GM23248 (cell line): ENCODE measurements at regions not wholly inside any gene's neighbourhood (a gene's known extent, or its start where the extent isn't known, plus 50 kb on each side); places are given as distances from the start of the nearest gene placed in this dataset.

Experiments
- DNase-seq: peaks from one replicate; pipeline ENCODE4 v3.0.0-alpha.2; 2015
- H2AFZ ChIP-seq: fragments of 200-600 bp; sonication (generic); 2 replicates; pipeline ENCODE4 v1.6.1; 2016; ENCODE audit warnings: antibody characterized with exemption
- H3F3A ChIP-seq: fragments of 200-600 bp; sonication (generic); 2 replicates; pipeline ENCODE4 v1.6.1; 2016; ENCODE audit warnings: mild to moderate bottlenecking, antibody characterized with exemption, mixed run types; ENCODE audit not compliant: insufficient read depth
- H3K27ac ChIP-seq: fragments of 200-600 bp; sonication (generic); 2 replicates; pipeline ENCODE4 v1.5.1; 2016; ENCODE audit warnings: mild to moderate bottlenecking
- H3K27me3 ChIP-seq: fragments of 200-600 bp; sonication (generic); replicated peaks from 2 replicates; pipeline ENCODE4 v1.6.1; 2016; ENCODE audit warnings: mild to moderate bottlenecking; ENCODE audit not compliant: insufficient read depth
- H3K36me3 ChIP-seq: fragments of 200-600 bp; sonication (generic); 2 replicates; pipeline ENCODE4 v1.6.1; 2016; ENCODE audit warnings: low read depth, mild to moderate bottlenecking
- H3K4me1 ChIP-seq: fragments of 200-600 bp; sonication (generic); 2 replicates; pipeline ENCODE4 v1.6.1; 2016; ENCODE audit warnings: mild to moderate bottlenecking; ENCODE audit not compliant: insufficient read depth
- H3K4me2 ChIP-seq: fragments of 200-600 bp; sonication (generic); one replicate; pipeline ENCODE4 v1.6.1; 2016; ENCODE audit warnings: mild to moderate bottlenecking; ENCODE audit not compliant: unreplicated experiment
- H3K4me3 ChIP-seq: fragments of 200-600 bp; sonication (generic); 2 replicates; pipeline ENCODE4 v1.5.1; 2016; ENCODE audit warnings: mild to moderate bottlenecking
- H3K79me2 ChIP-seq: fragments of 200-600 bp; sonication (generic); 2 replicates; pipeline ENCODE4 v1.6.1; 2016; ENCODE audit warnings: mild to moderate bottlenecking; ENCODE audit not compliant: insufficient read depth
- H3K9ac ChIP-seq: fragments of 200-600 bp; sonication (generic); 2 replicates; pipeline ENCODE4 v1.6.1; 2016; ENCODE audit warnings: mild to moderate bottlenecking
- H3K9me2 ChIP-seq: fragments of 200-600 bp; sonication (generic); 2 replicates; pipeline ENCODE4 v1.6.1; 2016; ENCODE audit warnings: mixed run types, mild to moderate bottlenecking, moderate library complexity; ENCODE audit not compliant: insufficient read depth
- H3K9me3 ChIP-seq: fragments of 200-600 bp; sonication (generic); one replicate; pipeline ENCODE4 v1.6.1; 2017; ENCODE audit warnings: low read depth
- H4K20me1 ChIP-seq: fragments of 200-600 bp; sonication (generic); 2 replicates; pipeline ENCODE4 v1.6.0; 2016; ENCODE audit not compliant: insufficient read depth
- EZH2 ChIP-seq: fragments of 200-600 bp; sonication (generic); IDR thresholded peaks from 2 replicates; pipeline ENCODE4 v1.6.1; 2018; ENCODE audit warnings: antibody characterized with exemption, mild to moderate bottlenecking; ENCODE audit not compliant: insufficient read depth, poor library complexity, severe bottlenecking
- EZH2phosphoT487 ChIP-seq: fragments of 200-600 bp; sonication (generic); IDR thresholded peaks from 2 replicates; pipeline ENCODE4 v1.6.1; 2018; ENCODE audit warnings: antibody characterized with exemption, moderate library complexity, mild to moderate bottlenecking, low read depth; ENCODE audit not compliant: insufficient read depth
- WGBS, 2 experiments: methylation state at CpG; one replicate each; pipeline ENCODE4 v1.1.6; 2015 to 2017; ENCODE audit warnings: low lambda C conversion rate in 2 of 2, low coverage in 1 of 2; ENCODE audit errors: missing lambda C conversion rate in 2 of 2; 5-methylcytosine and 5-hydroxymethylcytosine counted together
- in situ Hi-C: fragments of 300-500 bp; cut with MboI; formaldehyde crosslinking; loops from 2 replicates; pipeline ENCODE4 v1.15.0; 2020

- no peaks in the 10 kb centered on the region for H3K4me1 ChIP-seq
- no peaks in the 10 kb centered on the region for H3K9me2 ChIP-seq
- H3K4me3 ChIP-seq: no peak overlapping the region
- in situ Hi-C loops: loop anchor here (10.0 kb wide), 1 partner anchor 172 kb away; no protein-coding TSS in a partner anchor
- no peaks in the 10 kb centered on the region for H3K9me3 ChIP-seq
- H2AFZ ChIP-seq: no peak overlapping the region
- peaks cover 20% of the 10 kb centered on the region; the same call in 1 of the 2 replicates for H3K36me3 ChIP-seq
- H3K27ac ChIP-seq: no peak overlapping the region
- H4K20me1 ChIP-seq: no peaks in the 10 kb centered on the region
- H3K79me2 ChIP-seq: peaks cover 31% of the 10 kb centered on the region
- H3K4me2 ChIP-seq: no peak overlapping the region
- H3F3A ChIP-seq: peaks cover 14% of the 10 kb centered on the region
- no peak for DNase-seq
- no peak overlapping the region for H3K9ac ChIP-seq
- TF ChIP-seq EZH2: no peak
- TF ChIP-seq EZH2phosphoT487: no peak
- 90 to 95% methylated on average over 9 of the region's 9 CpGs for WGBS, 2 experiments
- no peaks in the 10 kb centered on the region for H3K27me3 ChIP-seq
Observed at GRCh38 chr17:77496831-77497577, 356.2 kb downstream of the SEC14L1 start.

DNA sequence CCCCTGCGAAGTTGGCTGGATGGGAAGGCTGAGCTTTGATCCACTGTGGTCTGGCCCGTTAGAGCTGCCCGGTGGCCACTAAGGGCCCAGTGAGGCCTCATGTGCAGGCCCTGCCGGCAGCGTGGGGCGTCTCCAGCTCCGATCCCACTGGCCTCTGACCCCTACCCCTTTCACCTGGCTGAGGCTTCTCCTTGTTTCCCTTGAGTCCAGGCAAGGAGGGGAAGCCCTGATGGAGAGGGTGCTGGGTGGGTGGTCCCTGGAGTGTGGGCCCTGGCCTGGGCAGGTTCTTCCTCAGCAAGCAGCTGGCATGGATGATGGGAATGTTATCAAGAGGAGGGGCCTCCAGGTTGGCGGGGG is 356.8 kb downstream of the SEC14L1 start:
- peaks cover 20% of the 10 kb centered on the region; the same call in 1 of the 2 replicates for H3K36me3 ChIP-seq
- TF ChIP-seq EZH2phosphoT487: no peak
- TF ChIP-seq EZH2: no peak
- no peaks in the 10 kb centered on the region for H3K9me3 ChIP-seq

GRCh38 chr17:77498091-77498741 is 357.4 kb downstream of the SEC14L1 start:
- in situ Hi-C loops: loop anchor here (10.0 kb wide), 1 partner anchor 173 kb away; no protein-coding TSS in a partner anchor
- no peak overlapping the region for H3K4me3 ChIP-seq
- H3K27ac ChIP-seq: no peak overlapping the region
- H3K9me3 ChIP-seq: no peaks in the 10 kb centered on the region
- no peaks in the 10 kb centered on the region for H4K20me1 ChIP-seq
- 86 to 88% methylated on average over 4 to 25 of the region's 25 CpGs for WGBS, 2 experiments
- no peak for DNase-seq
- H3K36me3 ChIP-seq: peaks cover 20% of the 10 kb centered on the region; the same call in 1 of the 2 replicates
- H3K27me3 ChIP-seq: no peaks in the 10 kb centered on the region
- H2AFZ ChIP-seq: no peak overlapping the region
- H3K9me2 ChIP-seq: no peaks in the 10 kb centered on the region
- TF ChIP-seq EZH2phosphoT487 (no peak), EZH2 (no peak)
- peaks cover 16% of the 10 kb centered on the region for H3F3A ChIP-seq
- H3K79me2 ChIP-seq: peaks cover 19% of the 10 kb centered on the region; the same call in 1 of the 2 replicates
- no peak overlapping the region for H3K9ac ChIP-seq
- no peak overlapping the region for H3K4me2 ChIP-seq
- no peaks in the 10 kb centered on the region for H3K4me1 ChIP-seq

More for the DNA sequence above, 356.8 kb downstream of the SEC14L1 start:
- H3K4me2 ChIP-seq: no peak overlapping the region
- no peak overlapping the region for H3K9ac ChIP-seq
- peaks cover 25% of the 10 kb centered on the region for H3K79me2 ChIP-seq
- H3K27me3 ChIP-seq: no peaks in the 10 kb centered on the region
- no peak overlapping the region for H2AFZ ChIP-seq
- in situ Hi-C loops: loop anchor here (10.0 kb wide), 1 partner anchor 173 kb away; no protein-coding TSS in a partner anchor
- no peak for DNase-seq
- H3K9me2 ChIP-seq: no peaks in the 10 kb centered on the region
- WGBS, 2 experiments: 97 to 98% methylated on average over 7 to 8 of the region's 8 CpGs
- H4K20me1 ChIP-seq: no peaks in the 10 kb centered on the region
- H3F3A ChIP-seq: peaks cover 16% of the 10 kb centered on the region
- no peak overlapping the region for H3K27ac ChIP-seq
- H3K4me1 ChIP-seq: no peaks in the 10 kb centered on the region
- H3K4me3 ChIP-seq: no peak overlapping the region

DNA sequence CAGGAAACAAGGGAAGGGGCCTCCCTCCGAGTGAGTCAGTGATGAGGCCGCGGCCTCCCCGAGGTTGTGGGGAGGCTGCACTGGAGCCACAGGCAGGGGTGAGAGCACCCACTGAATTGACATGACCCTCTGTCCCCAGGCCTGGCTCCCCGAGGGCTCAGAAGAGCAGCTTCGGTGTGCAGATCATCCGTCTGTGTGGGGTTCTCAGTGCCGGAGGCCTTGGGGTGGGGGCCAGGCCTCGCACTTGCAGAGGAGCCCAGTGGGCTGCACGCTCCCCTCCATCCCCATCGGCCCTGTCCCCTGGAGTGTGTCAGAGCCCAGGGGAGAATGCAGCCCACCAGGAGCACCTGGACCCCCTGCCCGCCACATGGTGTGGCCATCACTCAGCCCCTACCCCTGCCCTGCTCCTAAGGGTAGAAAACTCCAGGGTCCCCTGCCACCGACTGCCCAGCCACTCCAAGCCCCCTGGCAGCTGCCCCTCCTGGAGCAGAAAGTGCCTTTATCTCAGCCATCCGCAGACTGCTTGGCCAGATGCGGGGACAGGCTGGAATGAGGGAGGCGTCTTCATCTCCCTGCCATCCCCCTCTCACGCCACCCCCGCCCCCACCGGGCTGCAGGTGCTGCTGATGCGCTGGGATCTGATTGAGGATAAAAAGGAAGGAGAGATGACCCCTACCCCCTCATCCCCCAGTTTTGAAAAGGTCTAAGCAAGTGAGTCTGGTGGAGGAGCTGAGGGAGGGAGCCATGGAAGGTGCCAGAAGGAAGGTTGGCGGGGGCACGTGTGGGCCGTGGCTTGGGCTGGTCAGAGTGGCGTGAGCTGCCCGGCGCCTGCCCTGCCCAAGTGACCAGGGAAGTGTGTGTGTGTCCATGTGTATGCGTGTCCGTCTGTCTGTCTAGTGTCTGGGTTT is 358.3 kb downstream of the SEC14L1 start:
- in situ Hi-C loops: loop anchor here (10.0 kb wide), 1 partner anchor 174 kb away; no protein-coding TSS in a partner anchor
- Histone ChIP-seq H3K9me3 (no peaks in the 10 kb centered on the region), H3K4me3 (no peak overlapping the region), H4K20me1 (no peaks in the 10 kb centered on the region), H3K27me3 (no peaks in the 10 kb centered on the region), H3K36me3 (peaks cover 12% of the 10 kb centered on the region; the same call in 1 of the 2 replicates), H2AFZ (no peak overlapping the region), H3K9me2 (no peaks in the 10 kb centered on the region), H3K27ac (no peak overlapping the region), H3K4me2 (no peak overlapping the region), H3F3A (peaks cover 16% of the 10 kb centered on the region), H3K9ac (no peak overlapping the region), H3K79me2 (peaks cover 13% of the 10 kb centered on the region; the same call in 1 of the 2 replicates), H3K4me1 (no peaks in the 10 kb centered on the region)
- no peak for DNase-seq
- WGBS, 2 experiments: 88 to 91% methylated on average over 27 to 28 of the region's 28 CpGs
- TF ChIP-seq EZH2: no peak
- no peak for TF ChIP-seq EZH2phosphoT487
